IMR-90 (cell line): ENCODE measurements at regions not wholly inside any gene's neighbourhood (a gene's known extent, or its start where the extent isn't known, plus 50 kb on each side); places are given as distances from the start of the nearest gene placed in this dataset.

ENCODE experiments used
- ATAC-seq: fragments of 200-7000 bp; cut with Tn5 transposase; 2 replicates; pipeline ENCODE4 v1.9.1; 2020; ENCODE audit warnings: low read depth, mild to moderate bottlenecking, moderate library complexity
- BruUV-seq: library from RNA; stranded (reverse); fragments of 400-500 nt; replicated peaks from 2 replicates; lab custom pipeline; 2021; lab: Mats Ljungman, UMichigan
- CTCF ChIA-PET: fragments of 300-600 bp; formaldehyde crosslinking; extraction: SDS; loops from one replicate; lab custom pipeline; 2021; ENCODE audit warnings: antibody characterized with exemption; lab: Yijun Ruan, JAX
- POLR2A ChIA-PET: fragments of 300-600 bp; sonication (Branson Sonifier 250); formaldehyde crosslinking; loops from one replicate; lab custom pipeline; 2022; ENCODE audit warnings: antibody characterized with exemption; ENCODE audit not compliant: unreplicated experiment; lab: Charles Lee
- DNase-seq: peaks from one replicate; pipeline ENCODE4 v3.0.0; 2013
- H2AFZ ChIP-seq: replicated peaks from 2 replicates; pipeline ENCODE3; 2013; ENCODE audit warnings: low read length, mild to moderate bottlenecking; ENCODE audit not compliant: poor library complexity
- H2AK5ac ChIP-seq: 2 replicates; pipeline ENCODE4 v1.6.1; 2013; ENCODE audit warnings: low read depth, low read length, inconsistent platforms
- H2AK9ac ChIP-seq: replicated peaks from 2 replicates; pipeline ENCODE3; 2013; ENCODE audit warnings: mild to moderate bottlenecking, low read depth, low read length, moderate library complexity; ENCODE audit not compliant: poor library complexity
- H2BK120ac ChIP-seq: 2 replicates; pipeline ENCODE4 v1.6.1; 2013; ENCODE audit warnings: low read depth, low read length, inconsistent platforms
- H2BK15ac ChIP-seq: 3 replicates; pipeline ENCODE4 v1.6.1; 2013; ENCODE audit warnings: low read depth, low read length, inconsistent platforms
- H2BK20ac ChIP-seq: 2 replicates; pipeline ENCODE4 v1.6.1; 2013; ENCODE audit warnings: low read depth, mild to moderate bottlenecking, inconsistent platforms, low read length, moderate library complexity
- H2BK5ac ChIP-seq: 2 replicates; pipeline ENCODE4 v1.6.1; 2013; ENCODE audit warnings: mild to moderate bottlenecking, low read depth, low read length, inconsistent platforms; ENCODE audit not compliant: poor library complexity, severe bottlenecking
- H3K14ac ChIP-seq: replicated peaks from 2 replicates; pipeline ENCODE4 v1.6.1; 2013; ENCODE audit warnings: low read depth, low read length, inconsistent platforms
- H3K18ac ChIP-seq: 2 replicates; pipeline ENCODE4 v1.6.1; 2013; ENCODE audit warnings: low read depth, low read length, control low read depth
- H3K23ac ChIP-seq: 2 replicates; pipeline ENCODE4 v1.6.1; 2013; ENCODE audit warnings: low read depth, low read length, inconsistent platforms
- H3K27ac ChIP-seq: 2 replicates; pipeline ENCODE4 v1.5.1; 2013; ENCODE audit warnings: mild to moderate bottlenecking, control low read depth, low read length; ENCODE audit not compliant: insufficient read depth
- H3K27me3 ChIP-seq: 2 replicates; pipeline ENCODE4 v1.6.1; 2013; ENCODE audit warnings: low read length; ENCODE audit not compliant: control insufficient read depth, insufficient read depth
- H3K36me3 ChIP-seq: 2 replicates; pipeline ENCODE4 v1.6.1; 2013; ENCODE audit warnings: low read length, mixed read lengths; ENCODE audit not compliant: control insufficient read depth, insufficient read depth
- H3K4ac ChIP-seq: 2 replicates; pipeline ENCODE4 v1.6.1; 2013; ENCODE audit warnings: low read depth, low read length, inconsistent platforms
- H3K4me1 ChIP-seq: 2 replicates; pipeline ENCODE4 v1.6.1; 2013; ENCODE audit warnings: low read length, mixed read lengths; ENCODE audit not compliant: control insufficient read depth, insufficient read depth
- H3K4me2 ChIP-seq: 2 replicates; pipeline ENCODE4 v1.6.1; 2013; ENCODE audit warnings: low read depth, mild to moderate bottlenecking, control low read depth, low read length, moderate library complexity
- H3K4me3 ChIP-seq: 2 replicates; pipeline ENCODE4 v1.5.1; 2013; ENCODE audit warnings: low read depth, mild to moderate bottlenecking, control low read depth, low read length, moderate library complexity; ENCODE audit not compliant: insufficient read depth
- H3K56ac ChIP-seq: 2 replicates; pipeline ENCODE4 v1.6.1; 2013; ENCODE audit warnings: low read length, inconsistent platforms; ENCODE audit not compliant: insufficient read depth; ENCODE audit errors: extremely low read depth
- H3K79me1 ChIP-seq, 2 experiments: 2 replicates each; pipeline ENCODE4 v1.6.1; 2013; ENCODE audit warnings: low read length in 2 of 2, inconsistent platforms in 1 of 2, low read depth in 1 of 2
- H3K9ac ChIP-seq: 2 replicates; pipeline ENCODE4 v1.6.1; 2013; ENCODE audit warnings: low read depth, low read length, control low read depth
- H3K9me1 ChIP-seq: 2 replicates; pipeline ENCODE4 v1.6.1; 2013; ENCODE audit warnings: low read length, inconsistent platforms; ENCODE audit not compliant: insufficient read depth
- H3K9me3 ChIP-seq: 2 replicates; pipeline ENCODE4 v1.6.1; 2013; ENCODE audit warnings: low read length; ENCODE audit not compliant: control insufficient read depth, insufficient read depth
- H4K20me1 ChIP-seq: 2 replicates; pipeline ENCODE4 v1.6.1; 2013; ENCODE audit warnings: low read length, inconsistent platforms; ENCODE audit not compliant: insufficient read depth
- H4K5ac ChIP-seq: 2 replicates; pipeline ENCODE4 v1.6.1; 2013; ENCODE audit warnings: mild to moderate bottlenecking, low read depth, low read length, control low read depth
- H4K8ac ChIP-seq, 2 experiments: 2 replicates each; pipeline ENCODE4 v1.6.1; 2013; ENCODE audit warnings: low read depth in 2 of 2, low read length in 2 of 2, control low read depth in 1 of 2, inconsistent platforms in 1 of 2
- H4K91ac ChIP-seq: 2 replicates; pipeline ENCODE4 v1.6.1; 2013; ENCODE audit warnings: low read depth, low read length, inconsistent platforms; ENCODE audit not compliant: insufficient read depth
- BHLHE40 ChIP-seq: fragments of 150-350 bp; IDR thresholded peaks from 2 replicates; pipeline ENCODE4 v1.6.1; 2016; ENCODE audit warnings: mild to moderate bottlenecking, low read depth, low read length
- CEBPB ChIP-seq: IDR thresholded peaks from 2 replicates; pipeline ENCODE4 v1.6.1; 2012; ENCODE audit warnings: low read depth, low read length, improper control_type of control experiment
- FOS ChIP-seq: fragments of 150-350 bp; IDR thresholded peaks from 2 replicates; pipeline ENCODE4 v1.6.1; 2016; ENCODE audit warnings: low read depth, low read length
- MAFK ChIP-seq: IDR thresholded peaks from 2 replicates; pipeline ENCODE4 v1.6.1; 2012; ENCODE audit warnings: low read depth, low read length, improper control_type of control experiment
- MAZ ChIP-seq: IDR thresholded peaks from 2 replicates; pipeline ENCODE4 v1.6.1; 2012; ENCODE audit warnings: low read depth, mild to moderate bottlenecking, low read length, improper control_type of control experiment, moderate library complexity, borderline replicate concordance
- POLR2A ChIP-seq: IDR thresholded peaks from 2 replicates; pipeline ENCODE4 v1.6.1; 2012; ENCODE audit warnings: mild to moderate bottlenecking, low read depth, low read length
- RCOR1 ChIP-seq: IDR thresholded peaks from 2 replicates; pipeline ENCODE4 v1.6.1; 2012; ENCODE audit warnings: mild to moderate bottlenecking, low read length, improper control_type of control experiment; ENCODE audit not compliant: insufficient replicate concordance
- RFX5 ChIP-seq: IDR thresholded peaks from 2 replicates; pipeline ENCODE4 v1.8.0; 2012; ENCODE audit warnings: low read depth, mild to moderate bottlenecking, low read length, moderate library complexity
- SMC3 ChIP-seq: fragments of 150-350 bp; IDR thresholded peaks from 2 replicates; pipeline ENCODE4 v1.6.1; 2016; ENCODE audit warnings: low read depth, mild to moderate bottlenecking, antibody characterized with exemption, low read length, moderate library complexity
- WGBS, 2 experiments: methylation state at CpG; one replicate each; pipeline versions ENCODE4 v1.1.5 to v1.1.7; 2013; ENCODE audit warnings: missing lambda C conversion rate in 2 of 2; ENCODE audit not compliant: insufficient read length in 1 of 2; ENCODE audit errors: extremely low coverage in 2 of 2; 5-methylcytosine and 5-hydroxymethylcytosine counted together
- dilution Hi-C: fragments of 300-500 bp; cut with HindIII; formaldehyde crosslinking; loops from one replicate; pipeline ENCODE4 v1.14.3; 2018; ENCODE audit warnings: low sequenced_read_pairs; ENCODE audit not compliant: unreplicated experiment
- in situ Hi-C: fragments of 300-500 bp; cut with MboI; formaldehyde crosslinking; loops from 3 replicates; pipeline ENCODE4 v1.14.3; 2019; ENCODE audit warnings: low sequenced_read_pairs, inconsistent platforms, mixed read lengths
- intact Hi-C: fragments of 100-400 bp; cut with micrococcal nuclease; formaldehyde crosslinking; loops from 2 replicates; pipeline ENCODE4 v1.10.0; 2022
- TF ChIP-seq, protein P1 (sequence below): conservative IDR thresholded peaks from 2 replicates; pipeline ENCODE4 v1.5.1; 2012; ENCODE audit warnings: mild to moderate bottlenecking, low read depth, low read length, improper control_type of control experiment

DNA sequence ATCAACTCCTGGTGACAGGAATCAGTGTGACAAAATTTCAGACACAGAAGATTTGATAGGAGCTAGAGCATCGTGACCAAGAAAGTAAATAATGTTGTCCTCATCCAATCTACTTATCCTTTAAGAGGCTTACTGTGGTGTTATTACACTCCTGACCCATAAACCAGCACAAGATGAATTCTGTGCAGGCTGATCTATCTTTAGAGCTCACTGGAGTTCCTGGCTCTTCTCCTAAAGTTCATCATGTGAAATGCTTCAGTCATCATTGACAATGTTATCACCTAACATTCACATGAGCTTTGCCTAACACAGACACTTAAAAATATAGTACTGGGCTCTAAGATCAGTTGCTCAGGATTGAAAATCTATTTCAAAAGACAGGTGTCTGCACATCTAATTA lies 271.0 kb upstream of the HSF2 start:
- Histone ChIP-seq H3K4me2 (no peak overlapping the region), H2AK5ac (no peak overlapping the region), H3K9me3 (no peaks in the 10 kb centered on the region), H2AK9ac (no peak overlapping the region), H4K20me1 (no peaks in the 10 kb centered on the region), H2BK120ac (no peak overlapping the region), H3K4me3 (no peak overlapping the region), H3K4ac (no peak overlapping the region), H2BK20ac (no peak overlapping the region), H3K36me3 (no peaks in the 10 kb centered on the region), H3K18ac (no peak overlapping the region), H3K79me1 (no peaks in the 10 kb centered on the region), H2BK5ac (no peak overlapping the region), H3K27me3 (no peaks in the 10 kb centered on the region), H3K9me1 (no peaks in the 10 kb centered on the region), H3K4me1 (no peaks in the 10 kb centered on the region), H4K8ac (no peak overlapping the region), H3K9ac (no peak overlapping the region), H3K14ac (no peak overlapping the region), H3K23ac (no peak overlapping the region), H4K5ac (no peak overlapping the region), H3K27ac (no peak overlapping the region), H2BK15ac (no peak overlapping the region), H2AFZ (no peak overlapping the region), H4K91ac (no peak overlapping the region), H3K56ac (no peak overlapping the region)
- ChIA-PET POLR2A (no interaction called here), CTCF (no interaction called here)
- TF ChIP-seq MAZ (no peak), BHLHE40 (no peak), RFX5 (no peak), FOS (no peak), SMC3 (no peak), MAFK (no peak), POLR2A (no peak), CEBPB (no peak), RCOR1 (no peak)
- TF ChIP-seq, protein P1, sequence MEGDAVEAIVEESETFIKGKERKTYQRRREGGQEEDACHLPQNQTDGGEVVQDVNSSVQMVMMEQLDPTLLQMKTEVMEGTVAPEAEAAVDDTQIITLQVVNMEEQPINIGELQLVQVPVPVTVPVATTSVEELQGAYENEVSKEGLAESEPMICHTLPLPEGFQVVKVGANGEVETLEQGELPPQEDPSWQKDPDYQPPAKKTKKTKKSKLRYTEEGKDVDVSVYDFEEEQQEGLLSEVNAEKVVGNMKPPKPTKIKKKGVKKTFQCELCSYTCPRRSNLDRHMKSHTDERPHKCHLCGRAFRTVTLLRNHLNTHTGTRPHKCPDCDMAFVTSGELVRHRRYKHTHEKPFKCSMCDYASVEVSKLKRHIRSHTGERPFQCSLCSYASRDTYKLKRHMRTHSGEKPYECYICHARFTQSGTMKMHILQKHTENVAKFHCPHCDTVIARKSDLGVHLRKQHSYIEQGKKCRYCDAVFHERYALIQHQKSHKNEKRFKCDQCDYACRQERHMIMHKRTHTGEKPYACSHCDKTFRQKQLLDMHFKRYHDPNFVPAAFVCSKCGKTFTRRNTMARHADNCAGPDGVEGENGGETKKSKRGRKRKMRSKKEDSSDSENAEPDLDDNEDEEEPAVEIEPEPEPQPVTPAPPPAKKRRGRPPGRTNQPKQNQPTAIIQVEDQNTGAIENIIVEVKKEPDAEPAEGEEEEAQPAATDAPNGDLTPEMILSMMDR = no peak
- in situ Hi-C loops = no loop called here
- intact Hi-C loops = no loop called here
- no TSS peak for BruUV-seq
- ATAC-seq (no peak), DNase-seq (no peak)
- dilution Hi-C loops = no loop called here
- no CpG with 5 or more reads among the region's 1 CpG for WGBS, 2 experiments
